Stimulated activated CD8-positive, alpha-beta memory T cell treated with anti-CD3 and anti-CD28 coated beads, Interleukin-15, amount 100 ng/mL, for 1 hour (primary cell): ENCODE measurements at regions not wholly inside any gene's neighbourhood (a gene's known extent, or its start where the extent isn't known, plus 50 kb on each side); places are given as distances from the start of the nearest gene placed in this dataset.
"Not testable (repeated sequence)": the region's sequence is repeated elsewhere in the genome, so short reads cannot be mapped to it uniquely, and the experiment has no call there.

Experiments used
- DNase-seq: peaks from one replicate; pipeline ENCODE4 v3.0.0-alpha.2; 2020; ENCODE audit warnings: low read depth

DNA sequence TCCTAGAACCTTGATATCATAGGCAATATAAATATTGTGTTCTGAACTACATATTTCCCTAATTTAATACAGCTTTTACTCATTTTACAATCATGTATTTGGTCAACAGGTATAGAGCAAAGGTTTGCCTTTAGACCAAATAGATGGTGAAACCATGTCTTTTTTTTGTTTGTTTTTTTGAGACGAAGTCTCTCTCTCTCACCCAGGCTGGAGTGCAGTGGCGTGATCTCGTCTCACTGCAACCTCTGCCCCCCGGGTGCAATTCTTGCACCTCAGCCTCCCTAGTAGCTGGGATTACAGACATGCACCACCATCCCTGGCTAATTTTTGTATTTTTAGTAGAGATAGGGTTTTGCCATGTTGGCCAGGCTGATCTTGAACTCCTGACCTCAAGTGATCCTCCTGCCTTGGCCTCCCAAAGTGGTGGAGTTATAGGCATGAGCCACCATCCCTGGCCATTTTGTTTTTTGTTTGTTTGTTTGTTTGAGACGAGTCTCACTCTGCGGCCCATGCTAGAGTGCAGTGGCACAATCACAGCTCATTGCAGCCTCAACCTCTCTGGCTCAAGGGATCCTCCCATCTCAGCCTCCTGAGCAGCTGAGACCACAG, 243.7 kb upstream of the FOXN3 start:
- not testable (repeated sequence) for DNase-seq

GRCh38 chr14:89660166-89660565, 243.1 kb upstream of the FOXN3 start:
- no peak for DNase-seq

DNA sequence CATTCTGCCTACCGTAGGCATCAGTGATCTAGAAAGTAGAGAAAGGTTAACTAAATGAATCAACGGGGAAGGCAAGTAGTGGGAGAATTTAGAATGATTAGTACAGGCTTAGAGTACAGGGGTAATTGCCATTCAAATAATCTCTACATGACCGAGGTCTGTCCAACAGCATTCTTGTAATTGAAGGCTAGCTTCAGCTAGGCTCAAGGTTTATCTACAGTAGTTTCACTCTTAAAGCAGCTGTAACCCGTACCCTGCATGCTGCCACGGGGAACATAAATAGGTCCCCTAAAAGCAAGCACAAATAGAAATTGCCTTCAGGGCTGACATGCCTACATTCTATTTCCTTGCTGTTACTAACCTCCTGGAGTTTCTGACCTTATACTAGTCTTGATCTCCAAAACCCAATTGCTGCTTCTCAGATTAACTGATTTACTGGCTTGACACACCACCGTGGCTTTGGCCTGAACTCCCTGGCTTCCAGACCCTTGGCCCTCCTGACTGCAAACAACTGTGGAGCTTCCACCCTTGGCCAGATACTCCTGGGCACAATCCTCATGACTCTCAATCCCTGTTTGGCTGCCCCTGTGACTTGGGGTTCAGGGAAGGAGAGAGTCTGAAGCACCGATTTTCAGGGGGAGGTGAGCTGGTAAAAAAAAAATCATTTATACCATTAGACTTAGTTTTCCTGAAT, 242.1 kb upstream of the FOXN3 start:
- no peak for DNase-seq

- no peak for DNase-seq
Measured at GRCh38 chr14:89657014-89657413, 240.0 kb upstream of the FOXN3 start.

GRCh38 chr14:89654998-89655397, 238.0 kb upstream of the FOXN3 start:
- DNase-seq, result no peak

DNA sequence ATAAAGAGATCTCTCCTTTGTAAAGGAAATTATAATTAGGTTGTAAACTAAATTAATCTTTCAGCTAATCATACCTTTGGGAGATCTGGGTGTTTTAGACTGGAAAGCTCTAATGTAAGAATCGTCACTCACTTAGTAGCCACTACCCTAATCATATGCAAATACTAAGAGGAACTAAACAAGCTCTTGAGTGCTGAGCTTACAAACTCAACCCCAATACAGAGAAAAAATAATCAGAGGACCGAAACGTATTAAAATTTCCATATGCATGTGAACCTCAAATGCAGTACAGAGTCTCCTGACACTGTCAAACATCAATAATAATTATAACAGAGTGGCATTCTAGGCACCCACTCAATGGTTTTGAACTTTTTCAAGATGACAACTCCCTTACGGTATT, 235.3 kb upstream of the FOXN3 start:
- DNase-seq, result no peak

DNA sequence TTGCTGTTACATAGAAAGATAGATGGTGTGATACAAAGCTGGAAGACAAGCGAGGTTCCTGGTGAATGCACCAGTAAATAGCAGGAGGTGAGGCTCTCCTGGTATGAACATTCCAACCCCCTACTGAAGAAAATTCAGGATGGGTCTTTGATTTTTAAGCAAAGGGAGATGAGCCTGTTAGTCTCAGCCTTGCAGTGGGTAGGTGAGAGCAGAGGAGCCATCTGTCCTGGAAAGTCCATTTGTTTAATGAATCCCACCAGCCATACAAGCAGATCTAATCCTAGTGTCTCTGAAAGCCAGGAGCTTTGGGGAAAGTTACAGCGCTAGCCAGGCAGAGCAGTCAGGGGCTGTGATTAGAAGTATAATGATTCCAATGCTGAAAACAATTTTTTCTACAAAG, 234.8 kb upstream of the FOXN3 start:
- DNase-seq, result no peak

GRCh38 chr14:89650077-89650978, 233.3 kb upstream of the FOXN3 start:
- DNase-seq, result no peak

- DNase-seq, result no peak
Measured at GRCh38 chr14:89649451-89650075, 232.5 kb upstream of the FOXN3 start.

DNA sequence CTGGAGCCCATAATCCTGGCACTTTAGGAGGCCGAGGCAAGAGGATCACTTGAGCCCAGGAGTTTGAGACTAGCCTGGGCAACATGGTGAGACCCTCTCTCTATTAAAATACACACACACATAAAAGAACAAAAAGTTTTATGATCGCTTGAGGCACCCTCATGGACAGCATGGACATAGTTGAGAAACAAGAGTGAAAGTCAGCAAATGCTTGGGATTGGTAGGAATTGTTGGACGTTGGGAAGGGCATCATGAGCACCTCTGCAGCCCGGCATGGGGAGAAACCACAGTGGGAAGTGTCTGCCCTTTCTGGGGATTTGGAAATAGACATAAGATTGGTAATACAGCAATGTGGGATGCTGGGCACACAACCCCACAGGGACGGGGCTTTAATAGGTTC, 231.9 kb upstream of the FOXN3 start:
- no peak for DNase-seq

DNA sequence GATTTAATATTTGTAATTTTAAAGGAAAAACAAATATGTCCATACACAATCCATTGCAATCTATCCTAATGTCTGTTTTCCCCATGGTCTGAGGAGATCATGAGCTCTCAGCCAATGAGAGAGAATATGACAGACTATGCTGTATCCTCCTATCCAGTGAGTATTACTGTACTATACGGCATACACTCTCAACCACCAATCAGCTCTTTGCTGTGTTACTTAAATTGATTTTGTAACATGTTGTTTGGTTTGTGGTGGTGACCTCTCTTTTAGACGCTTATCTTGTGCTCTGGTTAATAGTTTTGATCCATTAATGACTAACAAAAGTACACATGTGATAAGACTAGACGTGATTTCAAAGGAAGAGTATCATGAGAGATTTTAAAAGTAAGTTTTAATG, 231.5 kb upstream of the FOXN3 start:
- no peak for DNase-seq

DNA sequence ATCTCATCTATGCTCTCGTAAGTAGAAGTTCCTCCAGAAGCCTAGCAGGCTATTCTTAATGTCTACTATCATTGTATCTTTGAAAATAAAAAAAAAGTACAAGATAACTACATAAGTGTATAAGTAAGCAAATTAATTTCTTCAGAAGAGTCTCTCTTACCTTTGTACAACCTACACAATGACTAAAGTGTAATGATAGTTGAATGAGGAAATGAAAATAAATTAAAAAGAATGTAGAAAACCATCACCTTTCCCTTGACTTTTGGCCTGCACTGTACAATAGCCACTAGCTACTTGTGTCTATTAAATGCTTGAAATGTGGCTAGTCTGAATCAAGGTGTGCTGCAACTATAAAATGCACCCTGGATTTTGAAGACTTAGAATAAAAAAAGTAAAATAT, 229.9 kb upstream of the FOXN3 start:
- DNase-seq, result no peak

GRCh38 chr14:89644641-89645040, 227.6 kb upstream of the FOXN3 start:
- no peak for DNase-seq

GRCh38 chr14:89641495-89642175, 224.6 kb upstream of the FOXN3 start:
- DNase-seq, result no peak

GRCh38 chr14:89640141-89640540, 223.1 kb upstream of the FOXN3 start:
- no peak for DNase-seq

- no peak for DNase-seq
Measured at GRCh38 chr14:89639687-89640086, 222.7 kb upstream of the FOXN3 start.

DNA sequence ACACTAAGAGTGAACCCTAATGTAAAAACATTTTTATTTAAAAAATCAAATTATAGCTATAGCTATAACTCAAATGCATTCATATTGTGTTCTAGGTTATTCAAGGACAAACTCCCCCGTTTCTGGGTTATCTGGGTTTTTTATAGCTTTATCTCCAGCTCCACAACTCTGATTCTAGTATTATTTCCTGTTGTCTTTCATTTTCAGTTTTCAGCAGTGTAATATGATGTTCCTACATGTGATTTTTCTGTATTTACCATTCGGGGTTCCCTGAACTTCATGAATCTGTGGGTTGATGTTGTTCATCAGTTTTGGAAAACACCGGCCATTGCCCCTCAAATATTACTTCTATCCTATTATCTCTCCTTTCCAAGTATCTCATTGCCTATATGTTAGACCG, 221.9 kb upstream of the FOXN3 start:
- DNase-seq, result no peak

GRCh38 chr14:89637581-89637980, 220.5 kb upstream of the FOXN3 start:
- DNase-seq, result no peak

DNA sequence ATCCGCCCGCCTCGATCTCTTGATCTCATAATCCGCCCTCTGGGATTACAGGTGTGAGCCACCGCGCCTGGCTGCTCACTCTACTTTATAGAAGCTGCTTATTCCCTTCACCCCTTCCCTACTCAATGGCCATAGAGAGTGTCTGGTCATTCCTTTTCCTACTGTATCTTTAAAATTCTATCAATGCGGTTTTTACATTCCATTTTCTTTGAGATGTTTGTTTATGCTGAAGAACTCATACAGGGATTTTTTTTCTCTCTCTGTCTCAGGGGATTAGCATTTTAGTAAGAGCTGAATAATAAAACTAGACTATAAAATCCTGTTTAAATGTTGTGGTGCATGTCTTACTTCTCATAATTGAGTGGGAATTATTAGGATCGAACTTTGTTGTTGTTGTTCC, 218.6 kb upstream of the FOXN3 start:
- DNase-seq, result no peak

DNA sequence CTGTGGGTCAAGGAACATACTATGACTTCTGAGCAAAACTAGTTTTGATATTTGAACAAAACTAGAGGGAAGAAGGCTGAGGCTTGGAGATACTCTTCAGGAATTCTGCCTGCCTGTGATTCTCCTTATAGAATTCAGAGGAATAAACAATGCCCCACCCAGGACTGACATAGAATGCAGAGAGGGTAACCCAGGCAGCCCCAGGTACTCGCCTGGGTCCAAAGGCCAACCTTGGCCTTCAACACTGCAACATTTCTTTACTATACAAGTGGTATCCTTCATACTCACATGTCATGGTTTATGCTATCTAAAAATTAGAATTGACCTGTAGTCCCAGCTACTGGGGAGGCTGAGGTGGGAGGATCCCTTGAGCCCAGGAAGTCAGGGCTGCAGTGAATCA, 217.0 kb upstream of the FOXN3 start:
- DNase-seq, result no peak

GRCh38 chr14:89630101-89630829, 213.2 kb upstream of the FOXN3 start:
- DNase-seq, result no peak
